ENCODE measurements at regions not wholly inside any gene's neighbourhood (a gene's known extent, or its start where the extent isn't known, plus 50 kb on each side); places are given as distances from the start of the nearest gene placed in this dataset.

GRCh38 chr11:20303391-20303965 is 60.0 kb upstream of the HTATIP2 start:
- no peak for TF ChIP-seq CTCF (IDR thresholded peaks at IDR 0.05; ENCODE audit: unreplicated experiment)
- Mint-ChIP-seq H3K4me3 (ENCODE audit: unreplicated experiment) (no peak overlapping the region), H3K27me3 (ENCODE audit: unreplicated experiment) (peaks cover 6% of the 10 kb centered on the region), H3K36me3 (ENCODE audit: low read depth, unreplicated experiment) (no peaks in the 10 kb centered on the region), H3K9me3 (ENCODE audit: unreplicated experiment) (no peaks in the 10 kb centered on the region), H3K27ac (ENCODE audit: unreplicated experiment) (no peak overlapping the region), H3K4me1 (ENCODE audit: unreplicated experiment) (peaks cover 31% of the 10 kb centered on the region)
- DNase-seq (ENCODE audit: low spot score): no peak

- H3K9me3 Mint-ChIP-seq (ENCODE audit: unreplicated experiment): no peaks in the 10 kb centered on the region
- TF ChIP-seq CTCF (IDR thresholded peaks at IDR 0.05; ENCODE audit: unreplicated experiment): no peak
- no peak overlapping the region for H3K4me3 Mint-ChIP-seq (ENCODE audit: unreplicated experiment)
- DNase-seq (ENCODE audit: low spot score): no peak
- H3K27me3 Mint-ChIP-seq (ENCODE audit: unreplicated experiment): no peaks in the 10 kb centered on the region
- no peak overlapping the region for H3K27ac Mint-ChIP-seq (ENCODE audit: unreplicated experiment)
- H3K36me3 Mint-ChIP-seq (ENCODE audit: low read depth, unreplicated experiment): no peaks in the 10 kb centered on the region
- no peaks in the 10 kb centered on the region for H3K4me1 Mint-ChIP-seq (ENCODE audit: unreplicated experiment)
Observed at GRCh38 chr11:20293992-20294391, 69.5 kb upstream of the HTATIP2 start.

- DNase-seq (ENCODE audit: low spot score): no peak
- H3K4me1 Mint-ChIP-seq (ENCODE audit: unreplicated experiment): no peaks in the 10 kb centered on the region
- no peak overlapping the region for H3K27ac Mint-ChIP-seq (ENCODE audit: unreplicated experiment)
- no peaks in the 10 kb centered on the region for H3K9me3 Mint-ChIP-seq (ENCODE audit: unreplicated experiment)
- H3K27me3 Mint-ChIP-seq (ENCODE audit: unreplicated experiment): no peaks in the 10 kb centered on the region
- H3K36me3 Mint-ChIP-seq (ENCODE audit: low read depth, unreplicated experiment): no peaks in the 10 kb centered on the region
- no peak for TF ChIP-seq CTCF (IDR thresholded peaks at IDR 0.05; ENCODE audit: unreplicated experiment)
- H3K4me3 Mint-ChIP-seq (ENCODE audit: unreplicated experiment): no peak overlapping the region
Observed at GRCh38 chr11:20293531-20293930, 70.0 kb upstream of the HTATIP2 start.

- no peak for TF ChIP-seq CTCF (IDR thresholded peaks at IDR 0.05; ENCODE audit: unreplicated experiment)
- Mint-ChIP-seq H3K4me3 (ENCODE audit: unreplicated experiment) (no peak overlapping the region), H3K9me3 (ENCODE audit: unreplicated experiment) (no peaks in the 10 kb centered on the region), H3K4me1 (ENCODE audit: unreplicated experiment) (no peaks in the 10 kb centered on the region), H3K27ac (ENCODE audit: unreplicated experiment) (no peak overlapping the region), H3K27me3 (ENCODE audit: unreplicated experiment) (no peaks in the 10 kb centered on the region), H3K36me3 (ENCODE audit: low read depth, unreplicated experiment) (no peaks in the 10 kb centered on the region)
- no peak for DNase-seq (ENCODE audit: low spot score)
Observed at GRCh38 chr11:20289732-20290131, 73.8 kb upstream of the HTATIP2 start.

GRCh38 chr11:20283475-20283874 is 80.0 kb upstream of the HTATIP2 start:
- H3K4me3 Mint-ChIP-seq (ENCODE audit: unreplicated experiment): no peak overlapping the region
- no peaks in the 10 kb centered on the region for H3K9me3 Mint-ChIP-seq (ENCODE audit: unreplicated experiment)
- peaks cover 7% of the 10 kb centered on the region for H3K4me1 Mint-ChIP-seq (ENCODE audit: unreplicated experiment)
- no peaks in the 10 kb centered on the region for H3K27me3 Mint-ChIP-seq (ENCODE audit: unreplicated experiment)
- H3K27ac Mint-ChIP-seq (ENCODE audit: unreplicated experiment): no peak overlapping the region
- no peaks in the 10 kb centered on the region for H3K36me3 Mint-ChIP-seq (ENCODE audit: low read depth, unreplicated experiment)
- no peak for DNase-seq (ENCODE audit: low spot score)
- TF ChIP-seq CTCF (IDR thresholded peaks at IDR 0.05; ENCODE audit: unreplicated experiment): no peak

Measured in endothelial cell (in vitro differentiated cells).